Heart right ventricle (tissue), 16 donors: ENCODE measurements at regions not wholly inside any gene's neighbourhood (a gene's known extent, or its start where the extent isn't known, plus 50 kb on each side); places are given as distances from the start of the nearest gene placed in this dataset.

Experiments
- ATAC-seq, 8 donors: fragments of 200-7000 bp; cut with Tn5 transposase; one replicate each; pipeline ENCODE4 v1.9.1; 2020; ENCODE audit warnings: mild to moderate bottlenecking in 8 of 8, moderate library complexity in 8 of 8, moderate number of reproducible peaks in 1 of 8
- DNase-seq, 2 donors: peaks; one replicate each; pipeline ENCODE4 v3.0.0-alpha.2; 2020
- H3K27ac ChIP-seq, 10 donors: fragments of 200-600 bp; sonication (generic) in 2 of 10; one replicate each; pipeline versions ENCODE4 v1.5.0 to v1.8.0; 2020 to 2022; ENCODE audit warnings: mild to moderate bottlenecking in 3 of 10
- H3K27me3 ChIP-seq, 7 donors: fragments of 200-600 bp; one replicate each; pipeline ENCODE4 v1.8.0; 2021 to 2022; ENCODE audit warnings: mild to moderate bottlenecking in 2 of 7
- H3K36me3 ChIP-seq, 9 donors: fragments of 200-600 bp; sonication (generic) in 1 of 9; one replicate each; pipeline versions ENCODE4 v1.5.0 to v1.8.0; 2020 to 2022; ENCODE audit warnings: mild to moderate bottlenecking in 2 of 9
- H3K4me1 ChIP-seq, 9 donors: fragments of 200-600 bp; sonication (generic) in 1 of 9; one replicate each; pipeline versions ENCODE4 v1.5.0 to v1.8.0; 2020 to 2022; ENCODE audit warnings: mild to moderate bottlenecking in 4 of 9
- H3K4me3 ChIP-seq, 10 donors: fragments of 200-600 bp; sonication (generic) in 2 of 10; one replicate each; pipeline versions ENCODE4 v1.5.0 to v1.8.0; 2020 to 2022; ENCODE audit warnings: mild to moderate bottlenecking in 7 of 10, moderate library complexity in 2 of 10
- H3K9me3 ChIP-seq, 11 donors: fragments of 200-600 bp in 10 of 11; sonication (generic) in 2 of 11; one replicate each; pipeline versions ENCODE4 v1.5.0 to v1.8.0; 2013 to 2022; ENCODE audit warnings: mild to moderate bottlenecking in 2 of 11, control low read depth in 1 of 11, moderate library complexity in 1 of 11
- WGBS, 2 donors: extraction: QIAGEN DNeasy Blood & Tissue Kit; methylation state at CpG; one replicate each; pipeline ENCODE4 v1.1.7; 2013; ENCODE audit warnings: inconsistent platforms in 1 of 2; 5-methylcytosine and 5-hydroxymethylcytosine counted together
- intact Hi-C, 10 donors: fragments of 100-400 bp; cut with DNase I; formaldehyde crosslinking; loops; one replicate each; pipeline versions ENCODE4 v1.11.1 to v1.14.2; 2022
- TF ChIP-seq, protein P1 (sequence below), 9 donors: fragments of 200-600 bp; sonication (generic) in 2 of 9; IDR thresholded peaks; one replicate each; pipeline versions ENCODE4 v1.5.0 to v1.8.0; 2021 to 2022; ENCODE audit warnings: antibody characterized with exemption in 9 of 9, mild to moderate bottlenecking in 5 of 9, moderate library complexity in 1 of 9
- donor health status: Arrhythmogenic right ventricular cardiomyopathy.
- donor health status: ischemic (EF 13 %, LVEDD 7.1; RV severe dilation, severe dysfunction).
- donor health status: healthy with polysubstance abuse.
- donor health status: DM: no; HTN: yes; CAD: no.
- donor health status: DM: no; HTN: no; CAD: no.
- donor health status: ischemic (EF 25% LVEDD 6.9; RV normal size, moderate dysfunction).
- donor health status: ischemic (EF 25% LVEDD 5.7; RV mildly dilated, moderate dysfunction).
- donor health status: healthy.
- donor health status: DM: yes; HTN: yes; CAD: no.
- donor health status: Ischemic cardiomyopathy.
- donor health status: ischemic (EF 35%, LVEDD 5.7; RV mildly dilated, moderate dysfunction).
- donor health status: nonischemic (EF 11% LVEDD 7.7; RV severe dilation, severe dysfunction).
- donor health status: DM: yes; HTN: yes; CAD: no.
- donor health status: PGD.
- donor health status: ischemic (EF 29% LVEDD 5.4; RV normal size, mild dysfunction).
- donor health status: nonischemic (EF 23%, LVEDD 6.1; RV moderate dilation, normal function).

DNA sequence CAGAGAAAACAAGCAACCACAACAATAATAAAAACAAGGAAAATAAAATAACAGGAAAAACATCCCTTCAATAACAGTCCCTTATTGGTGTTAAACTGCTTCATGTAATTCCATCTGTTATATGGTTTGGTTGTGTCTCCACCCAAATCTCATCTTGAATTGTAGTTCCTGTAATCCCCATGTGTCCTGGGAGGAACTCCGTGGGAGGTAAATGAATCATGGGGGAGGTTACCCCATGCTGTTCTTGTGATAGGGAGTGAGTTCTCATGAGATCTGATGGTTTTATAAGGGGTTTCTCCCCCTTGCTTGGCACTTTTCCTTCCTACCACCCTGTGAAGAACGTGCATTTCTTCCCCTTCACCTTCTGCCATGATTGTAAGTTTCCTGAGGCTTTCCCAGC, 369.8 kb downstream of the TMEM232 start:
- Histone ChIP-seq H3K4me3 (no peak overlapping the region), H3K27ac (no peak overlapping the region), H3K4me1 (no peaks in the 10 kb centered on the region), H3K9me3 (no peaks in the 10 kb centered on the region), H3K36me3 (no peaks in the 10 kb centered on the region), H3K27me3 (no peaks in the 10 kb centered on the region)
- TF ChIP-seq, protein P1, sequence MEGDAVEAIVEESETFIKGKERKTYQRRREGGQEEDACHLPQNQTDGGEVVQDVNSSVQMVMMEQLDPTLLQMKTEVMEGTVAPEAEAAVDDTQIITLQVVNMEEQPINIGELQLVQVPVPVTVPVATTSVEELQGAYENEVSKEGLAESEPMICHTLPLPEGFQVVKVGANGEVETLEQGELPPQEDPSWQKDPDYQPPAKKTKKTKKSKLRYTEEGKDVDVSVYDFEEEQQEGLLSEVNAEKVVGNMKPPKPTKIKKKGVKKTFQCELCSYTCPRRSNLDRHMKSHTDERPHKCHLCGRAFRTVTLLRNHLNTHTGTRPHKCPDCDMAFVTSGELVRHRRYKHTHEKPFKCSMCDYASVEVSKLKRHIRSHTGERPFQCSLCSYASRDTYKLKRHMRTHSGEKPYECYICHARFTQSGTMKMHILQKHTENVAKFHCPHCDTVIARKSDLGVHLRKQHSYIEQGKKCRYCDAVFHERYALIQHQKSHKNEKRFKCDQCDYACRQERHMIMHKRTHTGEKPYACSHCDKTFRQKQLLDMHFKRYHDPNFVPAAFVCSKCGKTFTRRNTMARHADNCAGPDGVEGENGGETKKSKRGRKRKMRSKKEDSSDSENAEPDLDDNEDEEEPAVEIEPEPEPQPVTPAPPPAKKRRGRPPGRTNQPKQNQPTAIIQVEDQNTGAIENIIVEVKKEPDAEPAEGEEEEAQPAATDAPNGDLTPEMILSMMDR (IDR thresholded peaks at IDR 0.05), result no peak
- DNase-seq (no peak), ATAC-seq (no peak)
- 53 to 54% methylated on average over 2 of the region's 2 CpGs for WGBS, 2 donors
- intact Hi-C loops, result no loop called here

DNA sequence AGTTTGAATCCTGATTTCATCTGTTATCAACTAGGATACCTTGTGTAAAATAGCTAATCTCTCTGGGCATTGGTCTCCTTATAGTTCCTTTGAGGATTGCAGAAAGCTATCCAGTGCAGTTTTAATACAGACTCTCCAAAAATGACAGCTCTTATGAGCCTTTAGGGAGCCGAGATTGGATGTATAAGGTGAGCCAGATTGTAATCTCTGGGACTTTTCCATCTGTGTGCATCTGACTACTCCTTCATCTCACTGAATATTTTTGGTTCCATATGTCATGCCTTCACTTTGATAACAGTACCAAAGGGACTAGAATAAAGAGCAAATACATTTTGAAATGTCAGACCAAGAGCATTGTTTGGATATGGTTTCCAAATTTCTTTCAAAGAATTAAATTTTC, 367.2 kb downstream of the TMEM232 start:
- TF ChIP-seq, protein P1 (IDR thresholded peaks at IDR 0.05), result no peak
- Histone ChIP-seq H3K36me3 (no peaks in the 10 kb centered on the region), H3K27me3 (no peaks in the 10 kb centered on the region), H3K4me3 (no peak overlapping the region), H3K27ac (no peak overlapping the region), H3K4me1 (no peaks in the 10 kb centered on the region), H3K9me3 (peaks cover 0 to 3% (median 0%) of the 10 kb centered on the region in 11 donors)
- WGBS, 2 donors, result 63 to 67% methylated on average over 1 of the region's 1 CpG
- no peak for DNase-seq
- intact Hi-C loops, result no loop called here
- no peak for ATAC-seq

DNA sequence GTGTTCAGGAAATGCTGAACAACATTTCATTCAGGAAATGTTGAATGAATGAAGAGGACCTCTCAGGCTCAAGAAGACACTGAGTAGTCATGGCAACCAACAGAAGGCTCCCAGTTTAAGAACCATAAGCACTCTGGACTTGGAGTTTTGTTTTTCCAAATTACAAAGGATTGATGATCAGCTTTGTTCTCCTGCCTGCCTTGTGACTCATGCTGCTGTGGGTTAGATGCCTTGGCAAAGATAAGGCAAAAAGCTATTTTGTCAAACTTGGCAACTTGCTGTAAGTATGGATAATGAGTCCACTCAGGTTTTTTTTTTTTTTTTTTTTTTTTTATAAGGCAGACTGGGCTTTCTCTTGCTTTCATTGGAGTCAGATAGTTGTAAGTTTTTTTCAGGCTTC, 365.0 kb downstream of the TMEM232 start:
- no peak overlapping the region for H3K27ac ChIP-seq
- peaks cover 0 to 3% (median 0%) of the 10 kb centered on the region in 11 donors for H3K9me3 ChIP-seq
- DNase-seq, result no peak
- no peaks in the 10 kb centered on the region for H3K27me3 ChIP-seq
- H3K4me1 ChIP-seq, result no peaks in the 10 kb centered on the region
- no peak for ATAC-seq
- H3K36me3 ChIP-seq, result no peaks in the 10 kb centered on the region
- H3K4me3 ChIP-seq, result no peak overlapping the region
- intact Hi-C loops, result no loop called here
- TF ChIP-seq, protein P1 (IDR thresholded peaks at IDR 0.05), result no peak

DNA sequence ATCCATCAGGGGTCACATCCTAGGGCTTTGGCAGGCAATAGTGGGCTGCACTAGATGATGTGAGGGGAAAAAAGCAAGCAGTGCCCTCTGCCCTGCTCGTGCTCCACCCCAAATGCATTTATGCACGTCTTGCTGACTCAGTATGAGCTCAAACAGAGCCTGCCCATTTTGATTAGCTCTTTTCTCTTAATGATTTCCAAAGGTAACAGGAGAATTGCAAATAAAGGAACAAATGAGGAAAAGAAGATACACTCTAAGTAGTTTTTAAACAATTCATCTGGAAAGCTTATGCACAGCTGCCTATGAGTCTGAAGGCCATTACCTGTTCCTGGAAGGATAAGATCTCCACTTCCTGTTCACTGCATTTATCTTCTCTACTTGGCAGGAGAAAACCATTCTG, 364.2 kb downstream of the TMEM232 start:
- no peak for ATAC-seq
- H3K4me1 ChIP-seq, result no peaks in the 10 kb centered on the region
- H3K36me3 ChIP-seq, result no peaks in the 10 kb centered on the region
- no peaks in the 10 kb centered on the region for H3K27me3 ChIP-seq
- no peak for DNase-seq
- no peak overlapping the region for H3K27ac ChIP-seq
- TF ChIP-seq, protein P1 (IDR thresholded peaks at IDR 0.05), result no peak
- H3K9me3 ChIP-seq, result peaks cover 0 to 3% (median 0%) of the 10 kb centered on the region in 11 donors
- no peak overlapping the region for H3K4me3 ChIP-seq
- intact Hi-C loops, result no loop called here
- WGBS, 2 donors, result 46 to 68% methylated on average over 2 of the region's 2 CpGs

DNA sequence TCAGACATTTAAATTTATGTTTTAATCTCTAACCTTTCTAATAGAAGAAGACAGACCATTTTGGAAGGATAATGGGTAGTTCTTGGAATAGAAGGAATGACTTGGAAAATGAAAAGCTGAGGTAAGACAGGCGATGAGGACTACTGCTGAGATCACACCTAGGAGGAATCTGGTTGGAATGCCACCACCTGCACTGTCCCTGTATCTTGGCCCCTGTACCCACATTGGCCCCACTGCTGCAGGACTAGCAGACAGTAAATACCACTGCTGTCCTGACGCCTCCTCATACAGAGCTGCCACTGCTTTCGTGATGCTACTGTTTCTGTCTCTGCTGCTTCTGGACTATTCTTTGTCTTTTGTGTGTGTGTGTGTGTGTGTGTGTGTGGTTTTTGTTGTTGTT, 359.8 kb downstream of the TMEM232 start:
- Histone ChIP-seq H3K4me3 (no peak overlapping the region), H3K4me1 (no peaks in the 10 kb centered on the region), H3K9me3 (peaks cover 0 to 3% (median 0%) of the 10 kb centered on the region in 11 donors), H3K27ac (no peak overlapping the region), H3K27me3 (no peaks in the 10 kb centered on the region), H3K36me3 (no peaks in the 10 kb centered on the region)
- no peak for DNase-seq
- intact Hi-C loops, result no loop called here
- WGBS, 2 donors, result 84 to 88% methylated on average over 3 of the region's 3 CpGs
- no peak for ATAC-seq
- TF ChIP-seq, protein P1 (IDR thresholded peaks at IDR 0.05), result no peak
